Prostate gland (tissue), 2 donors: ENCODE measurements at regions not wholly inside any gene's neighbourhood (a gene's known extent, or its start where the extent isn't known, plus 50 kb on each side); places are given as distances from the start of the nearest gene placed in this dataset.

Source experiments
- DNase-seq: peaks from one replicate; pipeline ENCODE4 v3.0.0-alpha.2; 2019; ENCODE audit warnings: low spot score
- H3K27ac ChIP-seq, 2 donors: fragments of 200-600 bp; sonication (generic); 2 replicates each; pipeline ENCODE4 v1.5.1; 2017 to 2019
- H3K27me3 ChIP-seq: fragments of 200-600 bp; sonication (generic); replicated peaks from 2 replicates; pipeline ENCODE4 v1.5.1; 2019; ENCODE audit not compliant: insufficient read depth
- H3K36me3 ChIP-seq, 2 donors: fragments of 200-600 bp; sonication (generic); 1 replicate in 1 of 2; 2 replicates in 1 of 2; pipeline versions ENCODE4 v1.5.1 to v1.8.1; 2017 to 2019
- H3K4me1 ChIP-seq: fragments of 200-600 bp; sonication (generic); replicated peaks from 2 replicates; pipeline ENCODE4 v1.5.1; 2019
- H3K4me3 ChIP-seq, 2 donors: fragments of 200-600 bp; sonication (generic); 2 replicates each; pipeline ENCODE4 v1.5.1; 2017 to 2019
- H3K9me3 ChIP-seq: fragments of 200-600 bp; sonication (generic); 2 replicates; pipeline ENCODE4 v1.5.1; 2017
- CTCF ChIP-seq, 4 experiments: fragments of 200-600 bp in 2 of 4; fragments of 450-650 bp in 2 of 4; sonication (generic) in 2 of 4; IDR thresholded peaks; 1 replicate in 3 of 4; 2 replicates in 1 of 4; pipeline ENCODE4 v1.5.1; 2016 to 2019; ENCODE audit warnings: antibody characterized with exemption in 4 of 4, mild to moderate bottlenecking in 2 of 4, moderate library complexity in 2 of 4
- POLR2A ChIP-seq: fragments of 450-650 bp; IDR thresholded peaks from one replicate; pipeline ENCODE4 v1.6.1; 2016; ENCODE audit warnings: antibody characterized with exemption, mild to moderate bottlenecking
- POLR2AphosphoS5 ChIP-seq: sonication (generic); formaldehyde crosslinking; IDR thresholded peaks from one replicate; pipeline ENCODE4 v1.6.1; 2017; ENCODE audit warnings: antibody characterized with exemption
- WGBS: methylation state at CpG from one replicate; pipeline ENCODE4 v1.1.5; 2018; 5-methylcytosine and 5-hydroxymethylcytosine counted together
- intact Hi-C: fragments of 100-400 bp; cut with DNase I; formaldehyde crosslinking; loops from one replicate; pipeline ENCODE4 v1.14.2; 2022

GRCh38 chr10:25661632-25662031 is 272.4 kb upstream of the MYO3A start:
- intact Hi-C loops, result no loop called here
- TF ChIP-seq CTCF (IDR thresholded peaks at IDR 0.05), result no peak
- no peak for TF ChIP-seq POLR2AphosphoS5
- TF ChIP-seq POLR2A, result no peak
- Histone ChIP-seq H3K27ac (no peak overlapping the region), H3K4me3 (no peak overlapping the region), H3K36me3 (no peaks in the 10 kb centered on the region), H3K27me3 (no peaks in the 10 kb centered on the region), H3K4me1 (no peaks in the 10 kb centered on the region), H3K9me3 (no peaks in the 10 kb centered on the region)
- WGBS, result 30% methylated on average over 3 of the region's 3 CpGs
- no peak for DNase-seq

GRCh38 chr10:25666276-25666675 is 267.8 kb upstream of the MYO3A start:
- no peak for DNase-seq
- Histone ChIP-seq H3K4me3 (no peak overlapping the region), H3K27me3 (no peaks in the 10 kb centered on the region), H3K27ac (no peak overlapping the region), H3K36me3 (no peaks in the 10 kb centered on the region), H3K9me3 (no peaks in the 10 kb centered on the region), H3K4me1 (no peaks in the 10 kb centered on the region)
- TF ChIP-seq CTCF (IDR thresholded peaks at IDR 0.05) (no peak), POLR2A (no peak), POLR2AphosphoS5 (no peak)
- intact Hi-C loops, result no loop called here
- 15% methylated on average over 3 of the region's 3 CpGs for WGBS

- Histone ChIP-seq H3K36me3 (no peaks in the 10 kb centered on the region), H3K27me3 (no peaks in the 10 kb centered on the region), H3K27ac (no peak overlapping the region), H3K4me1 (no peaks in the 10 kb centered on the region), H3K9me3 (no peaks in the 10 kb centered on the region), H3K4me3 (no peak overlapping the region)
- no peak for TF ChIP-seq POLR2A
- intact Hi-C loops, result no loop called here
- WGBS, result 76% methylated on average over 7 of the region's 7 CpGs
- no peak for DNase-seq
Observed at GRCh38 chr10:25675204-25675603, 258.8 kb upstream of the MYO3A start.

GRCh38 chr10:25675615-25676014 is 258.4 kb upstream of the MYO3A start:
- DNase-seq, result no peak
- 70% methylated on average over 1 of the region's 1 CpG for WGBS

GRCh38 chr10:25678220-25678619 is 255.8 kb upstream of the MYO3A start:
- no peaks in the 10 kb centered on the region for H3K27me3 ChIP-seq
- H3K36me3 ChIP-seq, result no peaks in the 10 kb centered on the region
- no peaks in the 10 kb centered on the region for H3K4me1 ChIP-seq
- no peak for DNase-seq
- no peaks in the 10 kb centered on the region for H3K9me3 ChIP-seq
- TF ChIP-seq POLR2A (no peak), CTCF (IDR thresholded peaks at IDR 0.05) (no peak), POLR2AphosphoS5 (no peak)
- H3K4me3 ChIP-seq, result no peak overlapping the region
- intact Hi-C loops, result no loop called here
- H3K27ac ChIP-seq, result no peak overlapping the region

More at GRCh38 chr10:25675615-25676014, 258.4 kb upstream of the MYO3A start:
- Histone ChIP-seq H3K4me1 (no peaks in the 10 kb centered on the region), H3K36me3 (no peaks in the 10 kb centered on the region), H3K27me3 (no peaks in the 10 kb centered on the region), H3K4me3 (no peak overlapping the region), H3K9me3 (no peaks in the 10 kb centered on the region), H3K27ac (no peak overlapping the region)
- intact Hi-C loops, result no loop called here
- TF ChIP-seq POLR2AphosphoS5 (no peak), POLR2A (no peak), CTCF (IDR thresholded peaks at IDR 0.05) (no peak)
